ENCODE measurements at regions not wholly inside any gene's neighbourhood (a gene's known extent, or its start where the extent isn't known, plus 50 kb on each side); places are given as distances from the start of the nearest gene placed in this dataset.

GRCh38 chr1:217188280-217189237, 442.3 kb downstream of the GPATCH2 start:
- intact Hi-C loops (cut with DNase I; ENCODE audit: low total_unique reads): no loop called here
- Histone ChIP-seq H3K27ac (no peak overlapping the region), H3K36me3 (no peaks in the 10 kb centered on the region), H3K4me3 (no peak overlapping the region), H3K4me1 (no peaks in the 10 kb centered on the region), H3K27me3 (no peaks in the 10 kb centered on the region), H3K9me3 (peaks cover 0 to 7% (median 0%) of the 10 kb centered on the region in 3 donors)
- DNase-seq: no peak
- no peak for TF ChIP-seq CTCF (IDR thresholded peaks at IDR 0.05)

GRCh38 chr1:217186664-217187063, 444.2 kb downstream of the GPATCH2 start:
- no peaks in the 10 kb centered on the region for H3K36me3 ChIP-seq
- H3K4me3 ChIP-seq: no peak overlapping the region
- intact Hi-C loops (cut with DNase I; ENCODE audit: low total_unique reads): no loop called here
- TF ChIP-seq CTCF (IDR thresholded peaks at IDR 0.05): no peak
- H3K4me1 ChIP-seq: no peaks in the 10 kb centered on the region
- no peak overlapping the region for H3K27ac ChIP-seq
- H3K9me3 ChIP-seq: peaks cover 0 to 7% (median 0%) of the 10 kb centered on the region in 3 donors
- no peaks in the 10 kb centered on the region for H3K27me3 ChIP-seq
- DNase-seq: no peak

- no peaks in the 10 kb centered on the region for H3K36me3 ChIP-seq
- no peak for DNase-seq
- H3K4me1 ChIP-seq: no peaks in the 10 kb centered on the region
- peaks cover 0 to 7% (median 0%) of the 10 kb centered on the region in 3 donors for H3K9me3 ChIP-seq
- TF ChIP-seq CTCF (IDR thresholded peaks at IDR 0.05): no peak
- no peak overlapping the region for H3K4me3 ChIP-seq
- no peaks in the 10 kb centered on the region for H3K27me3 ChIP-seq
- H3K27ac ChIP-seq: no peak overlapping the region
- intact Hi-C loops (cut with DNase I; ENCODE audit: low total_unique reads): no loop called here
Observed at GRCh38 chr1:217184854-217185253, 446.0 kb downstream of the GPATCH2 start.

- H3K4me3 ChIP-seq: no peak overlapping the region
Observed at GRCh38 chr1:217182992-217183391, 447.9 kb downstream of the GPATCH2 start.

GRCh38 chr1:217181756-217182155, 449.1 kb downstream of the GPATCH2 start:
- Histone ChIP-seq H3K9me3 (peaks cover 0 to 5% (median 0%) of the 10 kb centered on the region in 3 donors), H3K36me3 (no peaks in the 10 kb centered on the region), H3K4me1 (no peaks in the 10 kb centered on the region), H3K4me3 (no peak overlapping the region), H3K27me3 (no peaks in the 10 kb centered on the region), H3K27ac (no peak overlapping the region)
- intact Hi-C loops (cut with DNase I; ENCODE audit: low total_unique reads): no loop called here
- DNase-seq: no peak
- no peak for TF ChIP-seq CTCF (IDR thresholded peaks at IDR 0.05)

More at GRCh38 chr1:217182992-217183391, 447.9 kb downstream of the GPATCH2 start:
- DNase-seq: no peak
- H3K4me1 ChIP-seq: no peaks in the 10 kb centered on the region
- no peaks in the 10 kb centered on the region for H3K36me3 ChIP-seq
- H3K9me3 ChIP-seq: peaks cover 0 to 7% (median 0%) of the 10 kb centered on the region in 3 donors
- intact Hi-C loops (cut with DNase I; ENCODE audit: low total_unique reads): no loop called here
- TF ChIP-seq CTCF (IDR thresholded peaks at IDR 0.05): no peak
- H3K27me3 ChIP-seq: no peaks in the 10 kb centered on the region
- no peak overlapping the region for H3K27ac ChIP-seq
